Astrocyte (in vitro differentiated cells and primary cell): ENCODE measurements at regions not wholly inside any gene's neighbourhood (a gene's known extent, or its start where the extent isn't known, plus 50 kb on each side); places are given as distances from the start of the nearest gene placed in this dataset.

Experiments used
- DNase-seq: peaks from one replicate; pipeline ENCODE4 v3.0.0-alpha.2; 2010; ENCODE audit warnings: low read depth
- FAIRE-seq: peaks from 2 replicates; lab custom pipeline; 2011; peaks lifted over from hg19 to GRCh38; lab: Jason Lieb, UNC
- H2AFZ ChIP-seq: 2 replicates; pipeline ENCODE4 v1.6.0; 2012; ENCODE audit warnings: low read depth, low read length, inconsistent platforms
- H3K27ac ChIP-seq: 2 replicates; pipeline ENCODE4 v1.5.1; 2011; ENCODE audit warnings: low read depth, low read length, inconsistent platforms
- H3K27me3 ChIP-seq: 2 replicates; pipeline ENCODE4 v1.6.0; 2011; ENCODE audit warnings: low read length, inconsistent platforms; ENCODE audit not compliant: insufficient read depth
- H3K36me3 ChIP-seq: 2 replicates; pipeline ENCODE4 v1.5.1; 2011; ENCODE audit warnings: low read length, inconsistent platforms; ENCODE audit not compliant: insufficient read depth
- H3K4me1 ChIP-seq: 2 replicates; pipeline ENCODE4 v1.5.1; 2011; ENCODE audit warnings: low read length, inconsistent platforms; ENCODE audit not compliant: insufficient read depth
- H3K4me2 ChIP-seq: 2 replicates; pipeline ENCODE4 v1.6.0; 2012; ENCODE audit warnings: low read length, inconsistent platforms
- H3K4me3 ChIP-seq: 2 replicates; pipeline ENCODE4 v1.5.1; 2011; ENCODE audit warnings: low read depth, mild to moderate bottlenecking, low read length, inconsistent platforms; ENCODE audit not compliant: insufficient read depth
- H3K79me2 ChIP-seq: 2 replicates; pipeline ENCODE4 v1.6.0; 2012; ENCODE audit warnings: mild to moderate bottlenecking, low read length, inconsistent platforms; ENCODE audit not compliant: insufficient read depth
- H3K9ac ChIP-seq: 2 replicates; pipeline ENCODE4 v1.6.0; 2012; ENCODE audit warnings: mild to moderate bottlenecking, low read length, inconsistent platforms
- H3K9me3 ChIP-seq: 2 replicates; pipeline ENCODE4 v1.5.1; 2012; ENCODE audit warnings: low read depth, mild to moderate bottlenecking, low read length, inconsistent platforms; ENCODE audit not compliant: insufficient read depth
- H4K20me1 ChIP-seq: 2 replicates; pipeline ENCODE4 v1.6.0; 2012; ENCODE audit warnings: low read length, inconsistent platforms; ENCODE audit not compliant: insufficient read depth
- H3K27ac Mint-ChIP-seq: one replicate; pipeline ENCODE4 v1.8.0; 2021; ENCODE audit warnings: mild to moderate bottlenecking, mixed read lengths; ENCODE audit not compliant: unreplicated experiment
- H3K27me3 Mint-ChIP-seq: one replicate; pipeline ENCODE4 v1.8.0; 2021; ENCODE audit warnings: low read depth, mixed read lengths; ENCODE audit not compliant: unreplicated experiment
- H3K36me3 Mint-ChIP-seq: one replicate; pipeline ENCODE4 v1.8.0; 2021; ENCODE audit warnings: low read depth, mixed read lengths; ENCODE audit not compliant: unreplicated experiment
- H3K4me1 Mint-ChIP-seq: one replicate; pipeline ENCODE4 v1.8.0; 2021; ENCODE audit warnings: low read depth, mixed read lengths; ENCODE audit not compliant: unreplicated experiment
- H3K4me3 Mint-ChIP-seq: one replicate; pipeline ENCODE4 v1.8.0; 2021; ENCODE audit warnings: mild to moderate bottlenecking, moderate library complexity, mixed read lengths; ENCODE audit not compliant: unreplicated experiment
- H3K9me3 Mint-ChIP-seq: one replicate; pipeline ENCODE4 v1.8.0; 2021; ENCODE audit warnings: mild to moderate bottlenecking, mixed read lengths; ENCODE audit not compliant: unreplicated experiment
- EZH2 ChIP-seq: IDR thresholded peaks from 2 replicates; pipeline ENCODE4 v1.6.1; 2012; ENCODE audit warnings: mild to moderate bottlenecking, low read length, inconsistent platforms; ENCODE audit not compliant: insufficient read depth
- TF ChIP-seq, protein P1 (sequence below): IDR thresholded peaks from 2 replicates; pipeline ENCODE4 v1.5.1; 2011; ENCODE audit warnings: low read depth, mild to moderate bottlenecking, inconsistent platforms, low read length, moderate library complexity; ENCODE audit not compliant: insufficient read depth

- DNase-seq (no peak), FAIRE-seq (no peak)
- H3K4me1 Mint-ChIP-seq, result peaks cover 16% of the 10 kb centered on the region
- no peak overlapping the region for H3K27ac Mint-ChIP-seq
- Histone ChIP-seq H3K4me3 (no peak overlapping the region), H3K27me3 (no peaks in the 10 kb centered on the region), H2AFZ (no peak overlapping the region), H3K9ac (no peak overlapping the region), H3K9me3 (no peaks in the 10 kb centered on the region), H3K36me3 (no peaks in the 10 kb centered on the region), H3K4me1 (peaks cover 18% of the 10 kb centered on the region), H4K20me1 (no peaks in the 10 kb centered on the region), H3K27ac (no peak overlapping the region), H3K4me2 (no peak overlapping the region), H3K79me2 (no peaks in the 10 kb centered on the region)
- H3K4me3 Mint-ChIP-seq, result no peak overlapping the region
- peaks cover 2% of the 10 kb centered on the region for H3K36me3 Mint-ChIP-seq
- H3K27me3 Mint-ChIP-seq, result peaks cover 3% of the 10 kb centered on the region
- TF ChIP-seq EZH2, result no peak
- TF ChIP-seq, protein P1, sequence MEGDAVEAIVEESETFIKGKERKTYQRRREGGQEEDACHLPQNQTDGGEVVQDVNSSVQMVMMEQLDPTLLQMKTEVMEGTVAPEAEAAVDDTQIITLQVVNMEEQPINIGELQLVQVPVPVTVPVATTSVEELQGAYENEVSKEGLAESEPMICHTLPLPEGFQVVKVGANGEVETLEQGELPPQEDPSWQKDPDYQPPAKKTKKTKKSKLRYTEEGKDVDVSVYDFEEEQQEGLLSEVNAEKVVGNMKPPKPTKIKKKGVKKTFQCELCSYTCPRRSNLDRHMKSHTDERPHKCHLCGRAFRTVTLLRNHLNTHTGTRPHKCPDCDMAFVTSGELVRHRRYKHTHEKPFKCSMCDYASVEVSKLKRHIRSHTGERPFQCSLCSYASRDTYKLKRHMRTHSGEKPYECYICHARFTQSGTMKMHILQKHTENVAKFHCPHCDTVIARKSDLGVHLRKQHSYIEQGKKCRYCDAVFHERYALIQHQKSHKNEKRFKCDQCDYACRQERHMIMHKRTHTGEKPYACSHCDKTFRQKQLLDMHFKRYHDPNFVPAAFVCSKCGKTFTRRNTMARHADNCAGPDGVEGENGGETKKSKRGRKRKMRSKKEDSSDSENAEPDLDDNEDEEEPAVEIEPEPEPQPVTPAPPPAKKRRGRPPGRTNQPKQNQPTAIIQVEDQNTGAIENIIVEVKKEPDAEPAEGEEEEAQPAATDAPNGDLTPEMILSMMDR, result no peak
- peaks cover 2% of the 10 kb centered on the region for H3K9me3 Mint-ChIP-seq
Measured at GRCh38 chr2:42877511-42877910, 85.1 kb upstream of the HAAO start.

DNA sequence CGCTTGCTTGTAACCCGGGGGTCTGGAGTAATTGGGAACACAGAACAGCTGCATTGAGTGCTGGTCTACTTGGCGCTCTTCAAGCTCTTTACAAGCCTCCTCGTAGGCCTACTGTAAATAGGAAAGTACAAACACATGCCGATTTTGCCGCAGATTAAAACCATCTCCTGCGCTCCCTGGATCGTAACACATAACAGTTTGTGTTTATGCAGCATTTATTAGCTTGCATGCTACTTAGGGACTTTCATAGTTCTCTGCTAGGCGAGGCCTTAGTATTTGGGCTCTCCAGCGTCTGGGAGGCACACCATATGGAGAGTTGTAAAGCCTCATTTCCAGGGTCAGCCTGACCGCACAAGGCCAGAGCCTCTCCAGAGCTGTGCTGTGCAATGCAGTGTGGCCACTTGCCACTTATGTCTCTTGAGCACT lies 84.0 kb upstream of the HAAO start:
- H3K79me2 ChIP-seq, result no peaks in the 10 kb centered on the region
- H3K9ac ChIP-seq, result no peak overlapping the region
- H3K4me1 Mint-ChIP-seq, result peaks cover 12% of the 10 kb centered on the region
- H2AFZ ChIP-seq, result no peak overlapping the region
- no peaks in the 10 kb centered on the region for H3K9me3 ChIP-seq
- no peak for DNase-seq
- no peaks in the 10 kb centered on the region for H3K9me3 Mint-ChIP-seq
- no peak for TF ChIP-seq EZH2
- TF ChIP-seq, protein P1, result no peak
- H3K27me3 Mint-ChIP-seq, result peaks cover 3% of the 10 kb centered on the region
- no peaks in the 10 kb centered on the region for H3K36me3 ChIP-seq
- H3K4me2 ChIP-seq, result no peak overlapping the region
- H3K4me1 ChIP-seq, result peaks cover 18% of the 10 kb centered on the region
- no peaks in the 10 kb centered on the region for H4K20me1 ChIP-seq
- no peak overlapping the region for H3K27ac Mint-ChIP-seq
- no peaks in the 10 kb centered on the region for H3K27me3 ChIP-seq
- FAIRE-seq, result no peak
- H3K4me3 ChIP-seq, result no peak overlapping the region
- no peak overlapping the region for H3K27ac ChIP-seq
- no peak overlapping the region for H3K4me3 Mint-ChIP-seq
- peaks cover 2% of the 10 kb centered on the region for H3K36me3 Mint-ChIP-seq

DNA sequence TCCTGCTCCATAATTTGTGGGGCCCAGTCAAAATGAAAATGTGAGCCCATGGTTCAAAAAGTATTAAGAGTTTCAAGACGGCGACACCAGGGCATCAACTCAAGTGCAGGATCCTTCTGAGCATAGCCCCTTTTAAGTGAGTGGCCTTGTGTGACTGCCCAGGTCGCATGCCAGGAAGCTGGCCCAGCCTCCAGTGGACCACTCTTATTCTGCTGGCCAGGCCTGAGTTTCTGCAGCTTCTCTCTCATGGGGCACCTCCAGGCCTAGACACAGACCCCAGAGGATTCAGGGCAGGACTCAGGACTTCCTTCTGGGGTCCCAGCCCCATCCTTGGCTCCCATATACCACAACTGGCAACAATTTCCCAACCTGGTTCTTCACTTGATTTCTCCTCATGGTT lies 83.5 kb upstream of the HAAO start:
- peaks cover 3% of the 10 kb centered on the region for H3K27me3 Mint-ChIP-seq
- no peak overlapping the region for H3K27ac Mint-ChIP-seq
- Histone ChIP-seq H4K20me1 (no peaks in the 10 kb centered on the region), H3K79me2 (no peaks in the 10 kb centered on the region), H3K4me3 (no peak overlapping the region), H3K27me3 (no peaks in the 10 kb centered on the region), H3K36me3 (no peaks in the 10 kb centered on the region), H3K27ac (no peak overlapping the region), H3K4me2 (no peak overlapping the region), H2AFZ (no peak overlapping the region), H3K4me1 (peaks cover 18% of the 10 kb centered on the region), H3K9me3 (no peaks in the 10 kb centered on the region), H3K9ac (no peak overlapping the region)
- no peak overlapping the region for H3K4me3 Mint-ChIP-seq
- DNase-seq, result no peak
- H3K36me3 Mint-ChIP-seq, result peaks cover 2% of the 10 kb centered on the region
- TF ChIP-seq, protein P1, result no peak
- TF ChIP-seq EZH2, result no peak
- peaks cover 12% of the 10 kb centered on the region for H3K4me1 Mint-ChIP-seq
- H3K9me3 Mint-ChIP-seq, result no peaks in the 10 kb centered on the region
- no peak for FAIRE-seq
